Activated naive CD8-positive, alpha-beta T cell treated with anti-CD3 and anti-CD28 coated beads, Interleukin-2, amount 10 ng/mL, durations not matched to agents 7 days and 5 days (primary cell): ENCODE measurements at regions not wholly inside any gene's neighbourhood (a gene's known extent, or its start where the extent isn't known, plus 50 kb on each side); places are given as distances from the start of the nearest gene placed in this dataset.
"Not testable (repeated sequence)": the region's sequence is repeated elsewhere in the genome, so short reads cannot be mapped to it uniquely, and the experiment has no call there.

Experiments used
- ATAC-seq: fragments of 150-1000 bp; cut with Tn5 transposase; one replicate; pipeline ENCODE4 v1.10.0; 2021; ENCODE audit warnings: low read depth, moderate library complexity
- POLR2A ChIA-PET: fragments of 350-600 bp; sonication (Branson Sonifier 250); formaldehyde crosslinking; loops from one replicate; lab custom pipeline; 2021; ENCODE audit warnings: antibody characterized with exemption; lab: Charles Lee
- DNase-seq: peaks from one replicate; pipeline ENCODE4 v3.0.0; 2021
- H3K27ac Mint-ChIP-seq: one replicate; pipeline ENCODE4 v1.8.0; 2022; ENCODE audit warnings: mild to moderate bottlenecking, mixed read lengths
- H3K27me3 Mint-ChIP-seq: one replicate; pipeline ENCODE4 v1.8.0; 2022; ENCODE audit warnings: mild to moderate bottlenecking, moderate library complexity, mixed read lengths
- H3K36me3 Mint-ChIP-seq: one replicate; pipeline ENCODE4 v1.8.0; 2021; ENCODE audit warnings: mild to moderate bottlenecking, mixed read lengths
- H3K4me1 Mint-ChIP-seq: one replicate; pipeline ENCODE4 v1.8.0; 2021; ENCODE audit warnings: mixed read lengths
- H3K4me3 Mint-ChIP-seq: one replicate; pipeline ENCODE4 v1.8.0; 2022; ENCODE audit warnings: mild to moderate bottlenecking, moderate library complexity, mixed read lengths
- H3K9me3 Mint-ChIP-seq: one replicate; pipeline ENCODE4 v1.8.0; 2021; ENCODE audit warnings: mixed read lengths

DNA sequence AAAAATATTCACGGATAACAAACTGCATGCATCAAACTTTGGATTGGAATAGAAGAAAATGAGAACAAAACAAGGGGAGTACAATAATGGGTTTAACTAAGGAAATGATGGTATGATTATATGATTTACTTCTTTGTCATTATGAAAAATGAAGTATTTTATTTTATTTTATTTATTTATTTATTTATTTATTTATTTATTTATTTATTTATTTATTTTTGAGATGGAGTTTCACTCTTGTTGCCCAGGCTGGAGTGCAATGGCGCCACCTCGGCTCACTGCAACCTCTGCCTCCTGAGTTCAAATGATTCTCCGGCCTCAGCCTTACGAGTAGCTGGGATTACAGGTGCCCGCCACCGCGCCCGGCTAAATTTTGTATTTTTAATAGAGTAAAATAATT is 234.1 kb upstream of the SEMA3C start:
- H3K36me3 Mint-ChIP-seq, ATAC-seq, H3K4me1 Mint-ChIP-seq, POLR2A ChIA-PET, H3K4me3 Mint-ChIP-seq, DNase-seq, H3K9me3 Mint-ChIP-seq, H3K27ac Mint-ChIP-seq, H3K27me3 Mint-ChIP-seq: not testable (repeated sequence)

DNA sequence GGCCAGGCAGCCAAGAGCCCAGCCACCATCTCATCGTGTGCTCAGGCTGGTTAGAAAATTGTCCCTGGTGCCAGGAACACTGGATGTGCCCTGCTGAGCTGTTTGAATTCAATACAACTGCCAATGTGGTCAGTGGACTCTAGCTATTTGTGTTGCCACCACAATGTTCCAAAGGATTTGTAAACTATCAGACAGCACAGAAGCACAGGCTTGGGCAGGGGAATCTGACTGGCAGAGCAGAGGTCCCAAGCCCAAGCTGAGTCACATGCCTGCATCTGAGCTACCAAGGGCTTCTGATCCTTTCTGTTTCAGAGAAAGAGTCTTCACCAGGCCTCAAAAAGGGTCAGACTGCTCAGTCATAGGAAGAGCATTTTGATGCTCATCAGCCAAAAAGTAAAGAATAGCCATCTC is 232.1 kb upstream of the SEMA3C start:
- no peaks in the 10 kb centered on the region for H3K36me3 Mint-ChIP-seq
- H3K27me3 Mint-ChIP-seq, result no peaks in the 10 kb centered on the region
- no peak overlapping the region for H3K4me3 Mint-ChIP-seq
- peaks cover 2% of the 10 kb centered on the region for H3K9me3 Mint-ChIP-seq
- POLR2A ChIA-PET, result no interaction called here
- ATAC-seq, result no peak
- no peaks in the 10 kb centered on the region for H3K4me1 Mint-ChIP-seq
- H3K27ac Mint-ChIP-seq, result no peak overlapping the region
- DNase-seq, result no peak

DNA sequence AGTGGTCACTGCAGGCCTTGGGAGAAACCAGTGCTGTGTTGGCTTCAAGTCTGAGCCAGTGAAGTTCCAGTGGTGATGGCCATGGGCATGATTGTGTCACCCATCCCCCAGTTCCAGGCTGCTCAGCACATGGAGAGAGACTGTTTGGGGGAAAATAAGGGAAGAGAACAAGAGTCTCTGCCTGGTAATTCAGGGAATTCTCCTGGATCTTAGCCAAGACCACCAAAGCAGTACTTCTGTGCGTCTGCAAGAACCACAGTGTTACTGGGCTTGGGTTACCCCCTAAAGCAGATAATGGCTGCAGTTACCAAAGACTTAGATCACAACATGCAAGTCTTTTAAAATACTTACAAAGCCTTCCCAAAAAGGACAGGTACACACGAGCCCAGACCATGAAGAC is 225.0 kb upstream of the SEMA3C start:
- Mint-ChIP-seq H3K36me3 (no peaks in the 10 kb centered on the region), H3K27ac (no peak overlapping the region), H3K4me3 (no peak overlapping the region), H3K27me3 (no peaks in the 10 kb centered on the region), H3K9me3 (peaks cover 4% of the 10 kb centered on the region), H3K4me1 (no peaks in the 10 kb centered on the region)
- no peak for DNase-seq
- POLR2A ChIA-PET, result no interaction called here
- ATAC-seq, result no peak

DNA sequence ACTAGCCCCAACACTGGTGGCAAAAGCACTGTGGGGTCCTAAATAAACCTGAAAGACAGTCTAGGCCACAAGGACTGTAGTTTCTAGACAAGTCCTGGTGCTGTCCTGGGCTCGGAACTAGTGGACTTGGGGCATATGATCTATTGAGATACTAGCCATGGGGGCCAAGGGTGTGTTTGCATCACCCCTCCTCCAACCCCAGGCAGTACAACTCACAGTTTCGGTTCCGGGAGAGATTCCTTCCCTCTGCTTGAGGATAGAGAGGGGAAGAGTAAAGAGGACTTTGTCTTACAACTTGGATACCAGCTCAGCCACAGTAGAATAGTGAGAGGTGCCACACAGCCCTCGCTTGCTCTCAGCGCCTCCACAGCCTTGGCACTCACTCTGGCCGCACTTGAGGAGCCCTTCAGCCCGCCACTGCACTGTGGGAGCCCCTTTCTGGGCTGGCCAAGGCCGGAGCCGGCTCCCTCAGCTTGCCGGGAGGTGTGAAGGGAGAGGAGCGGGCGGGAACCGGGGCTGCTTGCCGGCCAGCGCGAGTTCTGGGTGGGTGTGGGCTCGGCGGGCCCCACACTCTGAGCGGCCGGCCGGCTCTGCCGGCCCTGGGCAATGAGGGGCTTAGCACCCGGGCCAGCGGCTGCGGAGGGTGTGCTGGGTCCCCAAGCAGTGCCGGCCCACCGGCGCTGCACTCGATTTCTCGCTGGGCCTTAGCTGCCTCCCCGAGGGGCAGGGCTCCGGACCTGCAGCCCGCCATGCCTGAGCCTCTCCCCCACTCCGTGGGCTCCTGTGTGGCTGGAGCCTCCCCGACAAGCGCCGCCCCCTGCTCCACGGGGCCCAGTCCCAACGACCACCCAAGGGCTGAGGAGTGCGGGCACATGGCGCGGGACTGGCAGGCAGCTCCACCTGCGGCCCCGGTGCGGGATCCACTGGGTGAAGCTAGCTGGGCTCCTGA is 222.7 kb upstream of the SEMA3C start:
- H3K9me3 Mint-ChIP-seq, H3K27ac Mint-ChIP-seq, H3K27me3 Mint-ChIP-seq, POLR2A ChIA-PET, H3K4me1 Mint-ChIP-seq, DNase-seq, ATAC-seq, H3K4me3 Mint-ChIP-seq, H3K36me3 Mint-ChIP-seq: not testable (repeated sequence)

DNA sequence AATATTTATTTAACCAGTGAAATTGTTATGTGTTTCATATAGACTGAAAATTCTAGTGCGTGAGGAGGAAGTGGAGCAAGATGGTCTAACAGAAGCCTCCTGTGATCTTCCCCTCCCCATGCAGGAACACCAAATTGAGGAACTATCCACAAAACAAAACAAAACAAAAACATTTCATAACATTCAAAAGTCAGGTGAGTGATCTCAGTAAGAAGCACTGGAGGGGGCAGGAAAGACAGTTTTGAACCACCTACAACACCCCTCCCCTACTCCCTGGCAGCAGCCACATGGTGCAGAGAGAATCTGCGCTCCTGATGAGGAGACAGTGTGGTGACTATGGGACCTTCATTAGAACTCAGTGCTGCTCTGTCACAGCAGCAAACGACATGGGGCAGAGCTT is 221.9 kb upstream of the SEMA3C start:
- ATAC-seq, result no peak
- H3K4me1 Mint-ChIP-seq, result no peaks in the 10 kb centered on the region
- no peak overlapping the region for H3K4me3 Mint-ChIP-seq

DNA sequence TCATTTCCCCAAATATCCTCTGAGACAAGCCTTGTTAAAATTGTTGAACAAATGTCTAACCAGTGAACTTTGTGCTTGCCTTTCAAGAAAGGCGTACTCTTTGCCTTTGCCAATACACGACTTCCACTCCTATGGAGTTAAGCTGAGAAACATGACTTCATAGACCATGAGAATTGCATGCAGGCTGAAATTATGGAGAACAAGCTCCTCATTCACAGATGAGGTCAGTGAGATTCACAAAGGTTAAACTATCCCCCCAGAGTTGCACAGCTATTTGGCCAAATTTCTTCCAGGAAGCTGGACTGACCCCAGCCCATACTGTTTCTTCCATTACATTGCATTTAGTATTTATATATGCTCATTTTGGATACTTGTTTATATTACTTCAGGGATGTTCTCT is 221.4 kb upstream of the SEMA3C start:
- Mint-ChIP-seq H3K4me3 (no peak overlapping the region), H3K27me3 (no peaks in the 10 kb centered on the region), H3K4me1 (no peaks in the 10 kb centered on the region), H3K27ac (no peak overlapping the region), H3K36me3 (no peaks in the 10 kb centered on the region), H3K9me3 (no peaks in the 10 kb centered on the region)
- ATAC-seq (no peak), DNase-seq (no peak)
- POLR2A ChIA-PET, result no interaction called here

More for the DNA sequence above, 221.9 kb upstream of the SEMA3C start:
- H3K36me3 Mint-ChIP-seq, result no peaks in the 10 kb centered on the region
- POLR2A ChIA-PET, result no interaction called here
- H3K9me3 Mint-ChIP-seq, result peaks cover under 1% of the 10 kb centered on the region
- DNase-seq, result no peak
- H3K27ac Mint-ChIP-seq, result no peak overlapping the region
- no peaks in the 10 kb centered on the region for H3K27me3 Mint-ChIP-seq

DNA sequence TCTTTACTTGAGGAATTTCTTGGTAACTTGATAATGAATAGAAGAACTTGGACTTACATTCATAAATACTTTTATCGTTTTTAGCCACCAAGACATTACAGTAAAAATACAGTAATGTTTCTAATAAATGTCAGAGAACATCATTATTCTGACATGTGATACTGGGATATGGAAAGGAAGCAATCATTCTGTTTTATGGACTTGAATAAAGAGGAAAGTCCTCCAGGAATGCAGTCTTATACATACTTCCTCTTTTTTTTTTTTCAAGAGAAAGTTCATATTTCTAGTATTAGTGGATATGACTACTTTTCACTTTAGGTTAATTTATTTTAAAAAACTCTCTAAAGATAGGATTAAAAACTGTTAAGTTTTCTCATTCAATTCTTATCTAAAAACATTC is 220.0 kb upstream of the SEMA3C start:
- H3K4me1 Mint-ChIP-seq, result no peaks in the 10 kb centered on the region
- POLR2A ChIA-PET, result no interaction called here
- no peaks in the 10 kb centered on the region for H3K27me3 Mint-ChIP-seq
- no peaks in the 10 kb centered on the region for H3K9me3 Mint-ChIP-seq
- DNase-seq, result no peak
- no peaks in the 10 kb centered on the region for H3K36me3 Mint-ChIP-seq
- no peak for ATAC-seq
- H3K27ac Mint-ChIP-seq, result no peak overlapping the region
- H3K4me3 Mint-ChIP-seq, result no peak overlapping the region

DNA sequence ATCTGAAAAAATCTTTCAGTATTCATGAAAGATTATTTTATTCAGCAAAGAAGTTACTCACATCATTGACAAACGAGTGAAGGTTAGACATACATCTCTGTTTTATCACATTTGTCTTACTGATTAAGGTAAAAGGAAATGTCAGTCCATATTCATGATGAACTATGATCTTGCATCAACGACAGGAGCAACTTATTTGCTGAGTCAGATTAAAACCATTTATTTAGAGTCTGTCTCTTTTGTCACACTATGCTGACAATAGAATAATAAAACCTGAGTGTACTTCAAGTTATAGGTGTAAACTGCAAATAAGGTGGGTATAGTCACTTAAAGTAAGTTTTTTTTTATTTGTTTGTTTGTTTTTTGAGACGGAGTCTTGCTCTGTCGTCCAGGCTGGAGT is 216.5 kb upstream of the SEMA3C start:
- Mint-ChIP-seq H3K9me3 (no peaks in the 10 kb centered on the region), H3K27me3 (no peaks in the 10 kb centered on the region), H3K27ac (no peak overlapping the region), H3K36me3 (no peaks in the 10 kb centered on the region), H3K4me3 (no peak overlapping the region), H3K4me1 (no peaks in the 10 kb centered on the region)
- DNase-seq (no peak), ATAC-seq (no peak)
- POLR2A ChIA-PET, result no interaction called here

DNA sequence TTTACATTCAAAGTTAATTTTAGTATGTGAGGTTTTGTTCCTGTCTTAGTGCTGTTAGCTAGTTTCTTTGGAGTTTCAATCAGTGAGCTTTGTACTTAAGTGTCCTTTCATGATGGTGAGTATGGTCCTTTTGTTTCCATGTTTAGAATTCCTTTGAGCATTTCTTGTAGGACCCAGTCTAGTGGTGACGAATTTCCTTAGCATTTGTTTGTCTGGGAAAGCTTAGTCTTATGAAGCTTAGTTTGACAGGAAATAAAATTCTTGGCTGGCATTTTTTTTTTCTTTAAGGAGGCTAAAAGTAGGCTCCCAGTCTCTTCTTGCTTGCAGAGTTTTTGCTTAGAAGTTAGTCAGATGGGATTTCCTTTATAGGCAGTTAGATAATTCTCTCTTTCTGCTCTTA is 209.2 kb upstream of the SEMA3C start:
- no peak overlapping the region for H3K4me3 Mint-ChIP-seq
- DNase-seq, result no peak
- no peaks in the 10 kb centered on the region for H3K36me3 Mint-ChIP-seq
- ATAC-seq, result no peak
- no peak overlapping the region for H3K27ac Mint-ChIP-seq
- peaks cover 2% of the 10 kb centered on the region for H3K27me3 Mint-ChIP-seq
- peaks cover 12% of the 10 kb centered on the region for H3K9me3 Mint-ChIP-seq
- POLR2A ChIA-PET, result no interaction called here
- H3K4me1 Mint-ChIP-seq, result no peaks in the 10 kb centered on the region

DNA sequence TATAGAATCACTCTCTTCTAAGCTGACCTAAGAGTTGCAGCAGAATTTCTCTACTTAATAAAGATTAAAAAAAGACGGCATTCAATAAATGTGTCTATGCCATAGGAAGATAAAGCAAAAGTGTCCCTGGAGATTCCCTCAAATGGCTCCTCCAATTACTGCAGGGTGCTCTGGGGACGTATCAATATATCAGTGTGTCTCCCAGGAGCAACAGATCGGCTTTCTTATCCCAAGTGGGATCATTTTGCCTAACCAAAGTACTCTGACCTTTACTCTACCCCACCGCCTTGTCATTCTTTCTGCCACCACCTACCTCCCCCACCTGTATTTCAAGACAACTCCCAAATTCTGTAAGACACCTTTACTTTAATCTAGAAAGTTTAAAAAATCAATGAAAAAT is 202.0 kb upstream of the SEMA3C start:
- POLR2A ChIA-PET, result no interaction called here
- no peaks in the 10 kb centered on the region for H3K36me3 Mint-ChIP-seq
- peaks cover 2% of the 10 kb centered on the region for H3K27me3 Mint-ChIP-seq
- DNase-seq, result no peak
- ATAC-seq, result no peak
- H3K27ac Mint-ChIP-seq, result no peak overlapping the region
- H3K9me3 Mint-ChIP-seq, result no peaks in the 10 kb centered on the region
- H3K4me3 Mint-ChIP-seq, result no peak overlapping the region
- no peaks in the 10 kb centered on the region for H3K4me1 Mint-ChIP-seq

DNA sequence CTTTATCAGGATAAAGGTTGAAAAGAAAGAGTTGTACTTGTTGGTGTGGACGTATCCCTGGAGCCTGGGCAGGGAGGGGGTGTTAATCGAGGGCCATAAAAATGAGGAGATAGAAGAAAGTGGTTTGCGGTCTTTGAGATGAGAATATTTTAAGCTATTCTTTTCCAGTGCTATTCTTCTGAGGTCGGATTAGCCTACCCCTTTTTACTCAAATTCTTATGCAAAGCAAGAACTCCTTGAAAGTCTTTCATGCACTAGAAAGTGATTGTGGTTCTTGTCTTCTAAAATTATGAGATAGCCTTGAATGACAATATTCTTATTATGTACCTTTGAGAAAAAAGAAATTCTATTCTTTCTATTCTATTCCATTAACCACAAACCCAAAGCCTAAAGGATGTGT is 201.3 kb upstream of the SEMA3C start:
- POLR2A ChIA-PET, result no interaction called here
- H3K4me3 Mint-ChIP-seq, result no peak overlapping the region
- no peaks in the 10 kb centered on the region for H3K4me1 Mint-ChIP-seq
- H3K9me3 Mint-ChIP-seq, result no peaks in the 10 kb centered on the region
- no peak for ATAC-seq
- no peaks in the 10 kb centered on the region for H3K36me3 Mint-ChIP-seq
- DNase-seq, result no peak
- no peak overlapping the region for H3K27ac Mint-ChIP-seq
- H3K27me3 Mint-ChIP-seq, result peaks cover 2% of the 10 kb centered on the region

DNA sequence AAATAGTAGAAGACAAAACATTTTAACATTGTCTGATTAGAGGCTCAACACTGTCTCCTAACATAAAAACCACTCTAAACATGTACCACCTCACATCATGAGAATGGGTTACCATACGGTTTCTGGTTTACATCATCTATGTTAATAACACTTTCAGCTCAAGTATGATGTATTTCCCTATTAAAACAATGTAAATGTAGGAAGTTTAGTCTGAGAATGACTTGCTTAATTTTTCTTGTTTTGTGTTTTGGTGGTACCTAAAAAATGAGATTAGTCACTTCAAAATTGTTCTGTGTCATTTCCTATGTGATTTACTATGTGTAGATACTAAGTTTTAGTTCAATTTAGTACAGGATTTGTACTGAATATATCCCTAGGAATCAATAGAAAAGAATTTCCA is 195.8 kb upstream of the SEMA3C start:
- Mint-ChIP-seq H3K27me3 (no peaks in the 10 kb centered on the region), H3K4me1 (peaks cover 1% of the 10 kb centered on the region), H3K36me3 (no peaks in the 10 kb centered on the region), H3K9me3 (no peaks in the 10 kb centered on the region), H3K27ac (no peak overlapping the region), H3K4me3 (no peak overlapping the region)
- POLR2A ChIA-PET, result no interaction called here
- no peak for DNase-seq
- ATAC-seq, result no peak

DNA sequence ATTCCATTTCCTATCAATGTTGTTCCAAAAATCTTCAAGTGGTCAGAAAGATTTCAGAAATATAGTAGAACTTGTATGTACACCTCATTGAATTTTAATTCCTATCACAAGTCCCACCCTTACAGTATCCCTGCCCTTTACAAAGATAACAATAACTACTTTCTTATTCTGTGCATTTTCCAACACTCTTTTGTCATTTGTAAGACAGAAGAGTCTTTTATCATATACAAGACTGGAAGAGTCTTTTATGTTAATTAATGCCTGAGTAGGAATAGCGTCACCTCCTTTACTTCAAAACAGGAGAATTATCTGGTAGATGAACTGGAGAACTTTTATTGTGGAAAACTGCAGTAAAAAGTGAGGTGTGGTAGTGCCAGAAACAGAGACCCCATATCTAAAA is 193.9 kb upstream of the SEMA3C start:
- DNase-seq, result no peak
- Mint-ChIP-seq H3K4me3 (no peak overlapping the region), H3K4me1 (peaks cover 1% of the 10 kb centered on the region), H3K9me3 (no peaks in the 10 kb centered on the region), H3K27ac (no peak overlapping the region), H3K36me3 (no peaks in the 10 kb centered on the region), H3K27me3 (no peaks in the 10 kb centered on the region)
- ATAC-seq, result no peak
- POLR2A ChIA-PET, result no interaction called here

DNA sequence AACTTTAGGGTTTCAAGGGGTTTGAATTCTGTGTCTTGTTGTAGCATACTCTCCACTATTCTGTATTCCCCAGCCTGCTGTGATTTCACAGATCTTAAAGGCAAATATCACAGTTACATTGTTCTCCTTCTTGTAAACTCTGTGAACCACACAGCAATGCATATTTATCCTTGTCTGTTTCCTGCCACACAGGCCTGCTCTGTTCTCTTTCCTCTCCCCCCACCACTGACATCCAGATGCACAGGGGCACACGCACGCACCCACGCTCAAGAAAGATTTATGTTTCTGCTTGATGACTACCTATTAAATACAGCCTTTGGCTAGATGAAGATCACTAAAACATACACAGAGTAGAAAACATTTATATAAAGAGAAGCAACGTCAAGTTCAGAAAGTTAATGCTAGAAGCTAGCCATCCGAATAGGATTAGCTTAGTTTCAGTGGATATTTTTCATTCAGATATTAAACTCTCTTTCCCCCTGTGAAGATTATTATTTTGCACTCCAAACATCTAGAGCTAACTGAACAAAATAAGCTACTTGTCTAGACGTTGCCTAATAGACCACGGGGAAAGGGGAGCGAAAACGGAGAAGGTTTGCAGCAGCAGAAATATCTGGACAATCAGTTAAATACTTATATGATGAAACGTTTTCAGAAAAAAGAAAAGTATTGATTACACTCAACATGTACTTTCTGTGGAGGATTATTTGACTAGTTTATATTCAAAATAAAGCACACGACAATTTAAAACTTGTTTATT is 193.1 kb upstream of the SEMA3C start:
- ATAC-seq, result no peak
- DNase-seq, result no peak
- Mint-ChIP-seq H3K4me3 (no peak overlapping the region), H3K27ac (no peak overlapping the region), H3K9me3 (no peaks in the 10 kb centered on the region), H3K36me3 (no peaks in the 10 kb centered on the region), H3K27me3 (no peaks in the 10 kb centered on the region), H3K4me1 (peaks cover 1% of the 10 kb centered on the region)
- POLR2A ChIA-PET, result no interaction called here
